ENCODE measurements at regions not wholly inside any gene's neighbourhood (a gene's known extent, or its start where the extent isn't known, plus 50 kb on each side); places are given as distances from the start of the nearest gene placed in this dataset.

DNA sequence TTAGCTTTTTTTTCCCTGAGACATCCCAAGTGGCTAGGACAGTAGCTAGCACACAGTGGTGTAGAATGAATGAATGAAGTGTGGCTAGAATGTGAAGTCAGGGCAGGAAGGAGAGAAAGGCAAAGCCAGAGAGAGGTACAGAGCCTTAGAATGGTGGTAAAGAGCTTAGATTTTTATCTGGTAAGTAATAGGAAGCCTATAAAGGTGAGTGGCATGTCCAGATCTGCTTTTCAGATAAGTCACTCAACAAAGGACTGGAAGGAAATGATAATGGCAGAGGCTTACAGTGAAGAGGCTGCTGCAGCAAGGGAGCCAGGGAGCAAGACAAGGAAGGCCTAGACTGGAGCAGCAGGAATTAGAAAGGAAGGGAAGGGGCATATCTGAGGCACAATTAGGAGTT is 96.0 kb upstream of the PRDM1 start:
- DNase-seq, result no peak

- DNase-seq, result no peak
Measured at GRCh38 chr6:105988812-105989577, 97.1 kb upstream of the PRDM1 start.

DNA sequence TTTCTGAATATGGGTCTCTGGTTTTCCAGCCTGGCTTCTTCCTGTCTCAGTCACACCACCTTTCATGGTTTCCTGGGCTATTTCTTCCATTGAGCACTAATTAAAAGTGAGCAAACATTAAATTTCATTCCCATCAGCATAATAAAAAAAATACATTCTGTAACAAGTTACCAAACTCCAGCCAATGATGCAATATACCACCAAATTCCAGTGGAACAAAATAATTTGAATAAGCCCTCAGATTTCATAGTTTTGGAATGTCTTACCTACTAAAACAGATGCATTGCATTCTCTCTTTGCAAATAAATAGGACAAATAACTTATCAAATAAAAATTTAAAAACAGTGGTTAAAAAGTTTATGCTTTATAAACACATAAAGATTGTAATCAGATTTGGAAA is 97.8 kb upstream of the PRDM1 start:
- DNase-seq, result no peak

DNA sequence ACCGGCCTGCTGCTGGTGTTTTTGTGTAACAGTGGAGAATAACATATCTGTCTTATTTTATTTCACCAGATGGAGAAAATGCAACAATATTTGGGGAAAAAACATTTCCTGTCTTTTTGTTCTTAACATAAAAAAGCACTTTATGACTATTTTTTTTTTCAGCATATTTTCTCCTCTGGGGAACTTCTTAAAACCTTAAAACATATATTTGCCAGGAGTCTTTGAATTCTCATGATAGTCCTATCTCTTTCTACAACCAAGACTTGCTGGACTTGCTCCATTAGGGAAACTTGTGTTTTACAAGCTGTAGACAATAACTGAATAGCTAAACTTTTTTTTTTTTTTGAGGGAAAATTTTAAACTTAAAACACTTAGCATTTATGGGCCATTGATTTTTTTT is 98.6 kb upstream of the PRDM1 start:
- DNase-seq, result no peak

DNA sequence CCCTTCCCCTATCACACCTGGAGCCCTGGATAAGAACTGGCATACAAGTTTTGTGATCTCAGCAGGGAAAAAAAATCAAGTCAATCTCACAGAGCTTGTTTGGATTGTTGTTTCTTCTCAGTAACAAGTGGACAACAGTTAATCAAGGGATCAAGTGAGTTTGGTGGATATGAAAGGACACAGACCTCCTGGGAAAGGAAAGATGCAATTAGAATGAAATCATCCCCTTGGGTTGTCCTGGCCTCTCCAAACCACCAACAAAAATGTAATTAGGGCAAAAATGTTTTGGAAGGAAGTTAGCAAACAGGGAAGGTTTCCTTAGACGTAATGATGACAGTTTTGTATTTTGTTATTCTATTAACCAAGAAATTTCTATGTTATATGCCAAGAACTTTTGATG is 99.1 kb upstream of the PRDM1 start:
- DNase-seq, result no peak

DNA sequence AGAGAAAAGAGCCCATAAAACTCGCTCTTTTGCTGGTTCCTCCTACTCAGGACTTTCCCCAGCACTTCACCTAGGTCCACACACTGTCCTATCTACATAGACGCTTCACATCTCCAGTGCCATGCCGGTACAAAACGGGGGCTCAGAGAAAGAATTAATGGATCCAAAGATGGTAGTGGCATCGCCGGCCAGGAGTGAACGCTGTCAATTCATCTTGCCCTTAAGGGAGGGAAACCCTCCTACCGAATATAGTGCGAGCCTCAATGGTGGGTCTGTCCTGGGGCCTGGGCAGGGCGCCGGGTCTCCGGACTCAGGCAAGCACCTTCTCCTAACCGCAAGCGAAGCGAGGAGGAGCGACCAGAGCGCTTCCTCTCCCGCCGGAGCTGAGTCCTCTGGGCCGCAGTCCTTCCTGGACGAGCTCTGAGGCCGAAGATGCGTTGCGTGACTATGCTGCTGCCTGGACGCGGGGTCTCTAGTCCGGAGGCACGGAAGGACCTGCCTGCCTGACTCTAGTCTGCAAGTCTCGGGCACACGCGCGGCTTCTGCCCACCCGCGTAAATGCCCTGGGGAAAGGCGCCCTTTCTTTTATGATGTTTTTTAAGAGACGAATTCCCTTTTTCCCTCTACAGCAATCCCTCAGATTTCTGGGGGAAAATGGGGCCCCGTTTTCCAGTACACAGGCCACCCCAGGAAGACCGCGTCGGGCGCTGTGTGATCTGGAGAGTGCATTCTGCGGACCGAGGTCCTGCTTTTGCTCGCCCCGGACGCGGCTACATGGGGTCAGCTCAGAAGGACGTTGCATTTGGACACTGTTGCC is 100.1 kb upstream of the PRDM1 start:
- DNase-seq, result no peak

DNA sequence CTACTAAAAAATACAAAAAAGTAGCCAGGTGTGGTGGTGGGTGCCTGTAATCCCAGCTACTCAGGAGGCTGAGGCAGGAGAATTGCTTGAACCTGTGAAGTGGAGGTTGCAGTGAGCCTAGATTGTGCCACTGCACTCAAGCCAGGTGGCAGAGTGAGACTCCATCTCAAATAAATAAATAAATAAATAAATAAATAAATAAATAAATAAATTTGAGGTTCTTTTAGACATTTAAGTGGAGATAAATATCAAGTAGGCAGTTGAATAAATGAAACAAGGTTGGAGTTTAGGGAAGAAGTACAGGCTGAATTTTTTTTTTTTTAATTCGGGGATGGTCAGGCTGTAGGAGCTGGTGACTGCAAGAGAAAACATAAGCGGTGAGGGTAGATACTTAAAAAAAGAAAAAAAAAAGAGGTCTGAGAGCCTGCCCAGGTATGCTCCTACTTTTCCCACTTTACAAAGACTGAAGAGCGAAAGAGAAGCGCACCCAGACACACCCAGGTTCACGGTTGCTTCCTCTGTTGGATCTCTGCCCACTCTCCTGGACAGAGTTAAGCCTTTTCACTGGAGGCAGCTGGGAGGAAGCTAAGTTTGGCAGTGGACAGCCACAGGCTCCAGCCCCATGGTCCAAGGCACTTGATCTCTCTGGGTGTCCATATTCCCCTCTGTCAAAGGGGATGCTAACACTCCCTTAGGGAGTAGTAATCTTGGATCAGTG is 100.9 kb upstream of the PRDM1 start:
- DNase-seq, result no peak

DNA sequence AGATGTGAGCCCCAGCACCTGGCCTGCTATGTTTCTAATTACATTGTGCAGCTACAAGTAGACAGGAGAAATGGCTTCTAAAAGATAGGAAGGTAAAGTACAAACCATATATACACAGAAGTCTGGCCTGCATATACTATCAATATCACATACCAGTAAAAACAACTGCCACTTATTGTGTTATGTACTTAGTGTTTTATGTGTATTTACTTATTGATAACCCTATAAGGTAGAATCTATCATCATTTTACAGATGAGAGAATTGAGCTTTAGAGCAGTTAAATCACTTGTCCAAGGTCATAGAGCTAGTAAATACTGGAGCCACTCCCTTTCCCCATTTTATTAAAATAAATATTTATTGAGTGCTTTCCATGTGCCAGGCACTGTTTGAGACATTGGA is 102.4 kb upstream of the PRDM1 start:
- DNase-seq, result no peak

GRCh38 chr6:105982761-105983540 is 103.2 kb upstream of the PRDM1 start:
- DNase-seq, result no peak

DNA sequence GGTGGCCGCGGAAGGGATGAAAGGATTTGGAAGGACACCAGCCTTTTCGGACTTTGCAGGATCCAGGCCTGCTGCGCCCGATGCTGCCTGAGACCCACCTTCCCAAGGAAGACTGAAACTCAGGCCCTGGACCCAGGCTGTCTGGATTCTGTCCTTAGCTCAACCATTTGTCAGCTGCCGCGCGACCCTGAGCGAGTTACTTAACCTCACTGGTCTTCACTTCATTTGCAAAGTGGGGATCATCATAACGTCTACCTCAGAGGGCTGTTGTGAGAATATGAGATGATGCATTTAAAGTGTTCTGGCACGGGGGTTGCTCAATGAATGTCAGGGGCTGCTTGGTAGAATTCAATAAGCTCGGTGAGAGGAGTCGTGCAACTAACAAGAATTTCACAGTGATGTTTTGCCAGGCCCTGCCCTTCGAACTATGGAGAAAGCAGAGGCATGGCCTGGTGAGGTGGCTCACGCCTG is 104.2 kb upstream of the PRDM1 start:
- no peak for DNase-seq

- no peak for DNase-seq
Measured at GRCh38 chr6:105981002-105981887, 104.9 kb upstream of the PRDM1 start.

DNA sequence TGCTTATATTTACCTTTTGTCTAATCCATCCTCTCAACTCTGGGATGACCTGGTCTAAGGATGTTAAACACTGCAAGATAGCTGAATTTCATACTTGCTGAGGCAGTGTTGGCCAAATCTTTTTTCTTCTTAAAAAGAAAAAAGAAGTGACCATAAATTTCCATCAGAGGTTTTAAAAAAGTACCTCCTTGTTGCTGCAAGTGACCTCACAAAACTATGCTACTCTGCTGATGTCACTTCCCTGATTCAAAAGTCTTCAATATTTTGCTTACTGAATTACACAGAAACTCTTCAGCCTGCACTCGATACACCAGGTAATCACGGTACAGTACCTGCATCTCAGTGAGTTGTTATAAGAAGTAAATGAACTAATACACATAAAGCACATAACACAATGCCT is 107.2 kb upstream of the PRDM1 start:
- DNase-seq, result no peak

- DNase-seq, result no peak
Measured at GRCh38 chr6:105977934-105978504, 108.1 kb upstream of the PRDM1 start.

GRCh38 chr6:105974986-105975385 is 111.2 kb upstream of the PRDM1 start:
- no peak for DNase-seq

DNA sequence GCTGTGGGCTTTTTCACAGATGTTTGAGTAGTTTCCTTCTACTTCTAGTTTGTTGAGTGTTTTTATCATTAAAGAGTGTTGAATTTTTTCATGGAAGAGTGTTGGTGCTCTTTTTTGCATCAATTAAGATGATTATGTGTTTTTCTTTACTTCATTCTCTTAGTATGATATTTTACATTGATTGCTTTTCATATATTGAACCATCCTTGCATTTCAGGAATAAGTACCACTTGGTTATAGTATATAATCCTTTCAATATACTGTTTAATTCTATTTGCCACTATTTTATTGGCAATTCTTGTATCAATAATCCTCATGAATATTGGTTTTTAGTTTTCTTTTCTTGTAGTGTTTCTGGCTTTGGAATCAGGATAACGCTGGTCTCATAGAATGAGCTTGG is 113.7 kb upstream of the PRDM1 start:
- DNase-seq, result no peak

- no peak for DNase-seq
Measured at GRCh38 chr6:105968603-105969333, 117.4 kb upstream of the PRDM1 start.

DNA sequence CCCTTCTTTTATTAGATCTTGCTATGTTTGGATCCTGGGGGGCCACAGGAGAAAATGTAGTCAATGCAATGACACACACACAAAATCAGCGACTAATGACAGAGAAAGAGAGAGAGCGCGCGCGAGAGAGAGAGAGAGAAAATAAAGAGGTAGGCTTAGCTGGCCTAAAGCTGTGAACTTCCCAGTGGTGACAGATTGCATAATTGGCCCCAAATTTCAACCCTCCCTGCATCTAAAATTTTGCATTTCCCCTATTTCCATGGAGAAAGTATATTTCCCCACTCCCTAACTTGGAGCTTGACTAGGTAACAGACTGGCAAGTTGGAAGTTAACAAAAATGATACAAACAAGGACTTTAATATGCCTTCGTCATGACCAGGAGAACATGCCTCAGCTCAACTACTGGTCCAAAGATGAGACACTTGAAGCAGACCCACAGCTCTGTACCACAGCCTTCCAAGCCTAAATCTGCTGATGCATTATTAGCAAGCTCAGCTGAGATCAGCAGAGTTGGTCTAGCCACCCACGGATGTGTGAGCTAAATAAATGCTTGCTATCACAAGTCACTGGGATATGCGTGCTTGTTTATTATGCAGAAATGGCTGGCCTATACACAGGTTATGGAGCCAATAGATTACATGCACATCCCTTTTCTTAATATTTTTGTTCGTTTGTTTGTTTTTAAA is 118.1 kb upstream of the PRDM1 start:
- DNase-seq, result no peak

- DNase-seq, result no peak
Measured at GRCh38 chr6:105966481-105966880, 119.7 kb upstream of the PRDM1 start.

GRCh38 chr6:105964979-105965760 is 121.0 kb upstream of the PRDM1 start:
- DNase-seq, result no peak
